ENCODE measurements at regions not wholly inside any gene's neighbourhood (a gene's known extent, or its start where the extent isn't known, plus 50 kb on each side); places are given as distances from the start of the nearest gene placed in this dataset.
"Not testable (repeated sequence)": the region's sequence is repeated elsewhere in the genome, so short reads cannot be mapped to it uniquely, and the experiment has no call there.

GRCh38 chr2:107502539-107502938 lies 324.2 kb upstream of the RGPD4 start:
- DNase-seq, result no peak

- no peak for DNase-seq
Measured at GRCh38 chr2:107511970-107512789, 314.5 kb upstream of the RGPD4 start.

- DNase-seq, result no peak
Measured at GRCh38 chr2:107525406-107525805, 301.3 kb upstream of the RGPD4 start.

- no peak for DNase-seq
Measured at GRCh38 chr2:107529146-107529545, 297.5 kb upstream of the RGPD4 start.

GRCh38 chr2:107530046-107530445 lies 296.6 kb upstream of the RGPD4 start:
- DNase-seq, result no peak

- no peak for DNase-seq
Measured at GRCh38 chr2:107534926-107535325, 291.8 kb upstream of the RGPD4 start.

- not testable (repeated sequence) for DNase-seq
Measured at GRCh38 chr2:107535905-107536689, 290.6 kb upstream of the RGPD4 start.

- DNase-seq, result no peak
Measured at GRCh38 chr2:107542314-107542740, 284.4 kb upstream of the RGPD4 start.

GRCh38 chr2:107543793-107544192 lies 282.9 kb upstream of the RGPD4 start:
- DNase-seq, result no peak

- DNase-seq, result no peak
Measured at GRCh38 chr2:107545066-107545465, 281.6 kb upstream of the RGPD4 start.

- no peak for DNase-seq
Measured at GRCh38 chr2:107545851-107546250, 280.8 kb upstream of the RGPD4 start.

- DNase-seq, result no peak
Measured at GRCh38 chr2:107548216-107548615, 278.5 kb upstream of the RGPD4 start.

- DNase-seq, result no peak
Measured at GRCh38 chr2:107553046-107553445, 273.6 kb upstream of the RGPD4 start.

GRCh38 chr2:107553539-107553938 lies 273.2 kb upstream of the RGPD4 start:
- no peak for DNase-seq

GRCh38 chr2:107556038-107556627 lies 270.6 kb upstream of the RGPD4 start:
- no peak for DNase-seq

- no peak for DNase-seq
Measured at GRCh38 chr2:107558295-107558694, 268.4 kb upstream of the RGPD4 start.

GRCh38 chr2:107569496-107569895 lies 257.2 kb upstream of the RGPD4 start:
- DNase-seq, result no peak

GRCh38 chr2:107570876-107571275 lies 255.8 kb upstream of the RGPD4 start:
- DNase-seq, result no peak

- not testable (repeated sequence) for DNase-seq
Measured at GRCh38 chr2:107572890-107573289, 253.8 kb upstream of the RGPD4 start.

- no peak for DNase-seq
Measured at GRCh38 chr2:107576991-107577390, 249.7 kb upstream of the RGPD4 start.

- no peak for DNase-seq
Measured at GRCh38 chr2:107582487-107582886, 244.2 kb upstream of the RGPD4 start.

GRCh38 chr2:107584577-107584976 lies 242.1 kb upstream of the RGPD4 start:
- no peak for DNase-seq

- no peak for DNase-seq
Measured at GRCh38 chr2:107585851-107586250, 240.8 kb upstream of the RGPD4 start.

- DNase-seq, result no peak
Measured at GRCh38 chr2:107588181-107588580, 238.5 kb upstream of the RGPD4 start.

Data from midbrain (tissue), 1 donor.